Middle frontal gyrus (tissue), 1 donor: ENCODE measurements at regions not wholly inside any gene's neighbourhood (a gene's known extent, or its start where the extent isn't known, plus 50 kb on each side); places are given as distances from the start of the nearest gene placed in this dataset.

Experiments
- DNase-seq: peaks from one replicate; pipeline ENCODE4 v3.0.0-alpha.2; 2015; ENCODE audit warnings: low spot score; ENCODE audit errors: extremely low spot score

GRCh38 chr5:79871364-79872120, 119.5 kb downstream of the MTX3 start:
- no peak for DNase-seq

- no peak for DNase-seq
These were observed 122.8 kb downstream of the MTX3 start for GRCh38 chr5:79868163-79868670.

- DNase-seq: no peak
These were observed 125.5 kb downstream of the MTX3 start for GRCh38 chr5:79865579-79865978.

GRCh38 chr5:79864364-79864763, 126.7 kb downstream of the MTX3 start:
- no peak for DNase-seq

- DNase-seq: no peak
These were observed 131.5 kb downstream of the MTX3 start for GRCh38 chr5:79859588-79859987.

GRCh38 chr5:79858410-79858723, 132.7 kb downstream of the MTX3 start:
- no peak for DNase-seq

- DNase-seq: peak; percentile 65
These were observed 133.2 kb downstream of the MTX3 start for GRCh38 chr5:79857714-79858409.

GRCh38 chr5:79856456-79857055, 134.5 kb downstream of the MTX3 start:
- no peak for DNase-seq

GRCh38 chr5:79853676-79854418, 137.2 kb downstream of the MTX3 start:
- no peak for DNase-seq

GRCh38 chr5:79853028-79853427, 138.0 kb downstream of the MTX3 start:
- DNase-seq: no peak

GRCh38 chr5:79851391-79851863, 139.6 kb downstream of the MTX3 start:
- DNase-seq: no peak

- DNase-seq: no peak
These were observed 140.1 kb downstream of the MTX3 start for GRCh38 chr5:79850941-79851340.

- DNase-seq: no peak
These were observed 140.7 kb downstream of the MTX3 start for GRCh38 chr5:79850316-79850822.

GRCh38 chr5:79849486-79850315, 141.4 kb downstream of the MTX3 start:
- DNase-seq: no peak
